MCF 10A (cell line): ENCODE measurements at regions not wholly inside any gene's neighbourhood (a gene's known extent, or its start where the extent isn't known, plus 50 kb on each side); places are given as distances from the start of the nearest gene placed in this dataset.

ENCODE experiments used
- BruUV-seq: library from RNA; stranded (reverse); fragments of 400-500 nt; replicated peaks from 2 replicates; lab custom pipeline; 2021; lab: Mats Ljungman, UMichigan
- CTCF ChIA-PET: fragments of 300-600 bp; sonication (Branson Sonifier 250); formaldehyde crosslinking; extraction: SDS; loops from one replicate; lab custom pipeline; 2021; ENCODE audit warnings: antibody characterized with exemption, inconsistent platforms; lab: Yijun Ruan, JAX
- POLR2A ChIA-PET: fragments of 300-600, 350-650 bp; sonication (Branson Sonifier 250); formaldehyde crosslinking; extraction: SDS; loops from one replicate; lab custom pipeline; 2020; ENCODE audit warnings: antibody characterized with exemption, inconsistent platforms; lab: Yijun Ruan, JAX
- DNase-seq: peaks from one replicate; pipeline ENCODE4 v3.0.0-alpha.2; 2018; ENCODE audit not compliant: unreplicated experiment
- H3K27ac Mint-ChIP-seq: one replicate; pipeline ENCODE4 v1.8.0; 2022; ENCODE audit warnings: mild to moderate bottlenecking, low read depth, mixed read lengths; ENCODE audit not compliant: unreplicated experiment
- H3K27me3 Mint-ChIP-seq: one replicate; pipeline ENCODE4 v1.8.0; 2022; ENCODE audit warnings: mixed read lengths; ENCODE audit not compliant: insufficient read depth, unreplicated experiment
- H3K36me3 Mint-ChIP-seq: one replicate; pipeline ENCODE4 v1.8.0; 2022; ENCODE audit warnings: mild to moderate bottlenecking, moderate library complexity, mixed read lengths; ENCODE audit not compliant: insufficient read depth, unreplicated experiment
- H3K4me1 Mint-ChIP-seq: one replicate; pipeline ENCODE4 v1.8.0; 2022; ENCODE audit warnings: mixed read lengths; ENCODE audit not compliant: insufficient read depth, unreplicated experiment
- H3K4me3 Mint-ChIP-seq: one replicate; pipeline ENCODE4 v1.8.0; 2022; ENCODE audit warnings: mild to moderate bottlenecking, moderate library complexity, mixed read lengths; ENCODE audit not compliant: unreplicated experiment
- H3K9me3 Mint-ChIP-seq: one replicate; pipeline ENCODE4 v1.8.0; 2022; ENCODE audit warnings: mixed read lengths; ENCODE audit not compliant: unreplicated experiment
- intact Hi-C: fragments of 100-400 bp; cut with micrococcal nuclease; formaldehyde crosslinking; loops from 2 replicates; pipeline ENCODE4 v1.14.1; 2022
- TF ChIP-seq, protein P1 (sequence below): fragments of 200-600 bp; IDR thresholded peaks from one replicate; pipeline ENCODE4 v1.8.0; 2022; ENCODE audit warnings: antibody characterized with exemption, mild to moderate bottlenecking; ENCODE audit not compliant: unreplicated experiment

DNA sequence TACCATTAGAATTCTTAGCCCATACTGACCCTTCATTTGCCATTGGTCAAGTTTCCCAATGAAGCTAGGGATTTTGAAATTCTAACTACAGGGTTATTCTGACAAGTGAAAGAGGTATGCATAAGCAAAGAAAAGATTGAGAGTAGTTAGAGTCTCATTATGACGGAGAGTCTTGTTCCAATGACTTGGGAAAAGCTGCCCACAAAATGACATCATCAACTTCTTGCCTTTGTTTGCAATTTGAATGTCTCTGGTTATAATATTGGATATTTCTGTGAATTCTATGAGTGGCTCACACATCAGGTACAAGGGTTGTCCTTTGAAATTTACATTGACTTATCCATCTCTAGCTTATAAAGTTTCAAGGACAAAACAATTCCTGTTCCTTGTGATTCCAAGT is 772.2 kb downstream of the TRIB2 start:
- no peak for DNase-seq
- CTCF ChIA-PET: interaction anchor here (0.6 kb wide), 1 partner anchor 787 kb away, joined by 3 read pairs; no protein-coding TSS in a partner anchor
- H3K4me1 Mint-ChIP-seq: no peaks in the 10 kb centered on the region

DNA sequence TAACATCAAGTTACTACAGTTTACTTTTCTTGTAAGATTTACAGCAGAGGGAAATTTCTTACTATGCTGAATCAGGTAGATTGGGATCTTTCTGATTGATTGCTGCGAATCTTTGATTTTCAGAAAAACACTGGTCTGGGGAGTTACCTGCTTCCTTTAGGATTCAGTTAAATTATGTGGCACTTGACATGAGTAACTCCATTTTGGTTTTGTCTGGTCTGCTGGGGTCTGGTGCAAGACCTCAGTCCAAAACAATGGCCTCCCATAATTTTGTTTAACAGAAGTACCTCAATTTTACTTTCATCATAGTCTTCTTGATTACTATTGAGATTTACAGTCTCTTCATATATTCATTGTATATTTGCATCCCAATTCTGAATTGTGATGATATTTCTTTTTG is 775.5 kb downstream of the TRIB2 start:
- POLR2A ChIA-PET: no interaction called here
- no peak overlapping the region for H3K27ac Mint-ChIP-seq

More for the DNA sequence above, 772.2 kb downstream of the TRIB2 start:
- intact Hi-C loops: no loop called here
- BruUV-seq: no TSS peak
- Mint-ChIP-seq H3K4me3 (no peak overlapping the region), H3K27me3 (no peaks in the 10 kb centered on the region), H3K9me3 (no peaks in the 10 kb centered on the region), H3K27ac (no peak overlapping the region), H3K36me3 (no peaks in the 10 kb centered on the region)
- TF ChIP-seq, protein P1, sequence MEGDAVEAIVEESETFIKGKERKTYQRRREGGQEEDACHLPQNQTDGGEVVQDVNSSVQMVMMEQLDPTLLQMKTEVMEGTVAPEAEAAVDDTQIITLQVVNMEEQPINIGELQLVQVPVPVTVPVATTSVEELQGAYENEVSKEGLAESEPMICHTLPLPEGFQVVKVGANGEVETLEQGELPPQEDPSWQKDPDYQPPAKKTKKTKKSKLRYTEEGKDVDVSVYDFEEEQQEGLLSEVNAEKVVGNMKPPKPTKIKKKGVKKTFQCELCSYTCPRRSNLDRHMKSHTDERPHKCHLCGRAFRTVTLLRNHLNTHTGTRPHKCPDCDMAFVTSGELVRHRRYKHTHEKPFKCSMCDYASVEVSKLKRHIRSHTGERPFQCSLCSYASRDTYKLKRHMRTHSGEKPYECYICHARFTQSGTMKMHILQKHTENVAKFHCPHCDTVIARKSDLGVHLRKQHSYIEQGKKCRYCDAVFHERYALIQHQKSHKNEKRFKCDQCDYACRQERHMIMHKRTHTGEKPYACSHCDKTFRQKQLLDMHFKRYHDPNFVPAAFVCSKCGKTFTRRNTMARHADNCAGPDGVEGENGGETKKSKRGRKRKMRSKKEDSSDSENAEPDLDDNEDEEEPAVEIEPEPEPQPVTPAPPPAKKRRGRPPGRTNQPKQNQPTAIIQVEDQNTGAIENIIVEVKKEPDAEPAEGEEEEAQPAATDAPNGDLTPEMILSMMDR: no peak
- POLR2A ChIA-PET: no interaction called here

DNA sequence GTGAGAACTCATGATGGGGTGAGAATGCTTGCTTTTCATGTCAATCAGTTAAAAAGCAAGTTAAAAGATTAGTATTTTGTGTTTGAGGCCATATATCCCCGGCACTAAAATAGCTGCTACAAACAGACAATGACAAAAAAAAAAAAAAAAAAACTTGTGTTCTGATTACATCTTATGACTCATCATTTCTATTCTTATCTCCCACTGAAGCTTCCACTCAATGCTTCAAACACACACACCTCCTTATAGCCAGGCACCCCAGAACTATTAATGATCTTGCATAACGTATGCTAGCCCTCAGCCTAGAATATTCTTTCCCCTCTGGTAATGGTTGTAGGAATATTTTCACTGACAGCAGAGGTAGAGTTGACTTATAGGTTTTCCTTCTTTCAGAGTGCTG is 778.3 kb downstream of the TRIB2 start:
- no peak overlapping the region for H3K27ac Mint-ChIP-seq
- no peaks in the 10 kb centered on the region for H3K27me3 Mint-ChIP-seq
- ChIA-PET CTCF (no interaction called here), POLR2A (no interaction called here)
- TF ChIP-seq, protein P1: no peak
- H3K9me3 Mint-ChIP-seq: no peaks in the 10 kb centered on the region
- BruUV-seq: no TSS peak
- no peak for DNase-seq
- peaks cover 6% of the 10 kb centered on the region for H3K4me1 Mint-ChIP-seq
- H3K4me3 Mint-ChIP-seq: no peak overlapping the region
- intact Hi-C loops: no loop called here
- H3K36me3 Mint-ChIP-seq: no peaks in the 10 kb centered on the region

More for the DNA sequence above, 775.5 kb downstream of the TRIB2 start:
- no peaks in the 10 kb centered on the region for H3K27me3 Mint-ChIP-seq
- CTCF ChIA-PET: interaction anchor here (0.7 kb wide), 1 partner anchor 482 kb away, joined by 3 read pairs; no protein-coding TSS in a partner anchor
- no peaks in the 10 kb centered on the region for H3K9me3 Mint-ChIP-seq
- H3K4me3 Mint-ChIP-seq: no peak overlapping the region
- no peak for DNase-seq
- H3K4me1 Mint-ChIP-seq: peaks cover 6% of the 10 kb centered on the region
- no peaks in the 10 kb centered on the region for H3K36me3 Mint-ChIP-seq
- TF ChIP-seq, protein P1: no peak
- BruUV-seq: no TSS peak
- intact Hi-C loops: no loop called here

DNA sequence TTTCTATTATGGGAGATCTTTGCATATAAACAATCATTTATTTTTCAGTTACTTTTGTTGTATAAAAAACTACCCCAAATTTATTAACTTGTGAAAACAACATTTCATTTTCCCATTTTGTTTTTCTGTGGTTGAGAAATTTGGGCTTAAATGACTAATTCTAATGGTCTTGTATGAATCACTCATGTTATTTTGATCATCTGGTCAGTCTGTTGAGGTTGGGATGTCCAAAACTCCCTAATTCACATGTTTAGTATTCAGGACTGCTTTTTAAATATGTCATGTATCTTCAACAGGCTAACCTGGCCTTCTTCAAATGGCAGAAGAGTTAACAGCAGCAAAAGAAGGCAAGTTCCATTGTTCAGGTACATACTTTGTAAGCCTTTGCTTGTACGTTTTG is 788.1 kb downstream of the TRIB2 start:
- H3K36me3 Mint-ChIP-seq: no peaks in the 10 kb centered on the region
- peak; percentile 12 for DNase-seq
- H3K4me3 Mint-ChIP-seq: no peak overlapping the region
- TF ChIP-seq, protein P1: no peak
- H3K4me1 Mint-ChIP-seq: no peaks in the 10 kb centered on the region
- H3K9me3 Mint-ChIP-seq: no peaks in the 10 kb centered on the region
- no peaks in the 10 kb centered on the region for H3K27me3 Mint-ChIP-seq
- H3K27ac Mint-ChIP-seq: peak overlapping the region; percentile 27
- intact Hi-C loops: no loop called here
- ChIA-PET POLR2A (no interaction called here), CTCF (no interaction called here)
- no TSS peak for BruUV-seq
